ENCODE measurements at regions not wholly inside any gene's neighbourhood (a gene's known extent, or its start where the extent isn't known, plus 50 kb on each side); places are given as distances from the start of the nearest gene placed in this dataset.
"Not testable (repeated sequence)": the region's sequence is repeated elsewhere in the genome, so short reads cannot be mapped to it uniquely, and the experiment has no call there.

GRCh38 chr14:43522191-43522590 is 984.9 kb downstream of the FSCB start:
- no peaks in the 10 kb centered on the region for H3K27me3 Mint-ChIP-seq
- DNase-seq (no peak), ATAC-seq (no peak)
- no peak overlapping the region for H3K27ac Mint-ChIP-seq
- no peaks in the 10 kb centered on the region for H3K4me1 Mint-ChIP-seq
- H3K9me3 Mint-ChIP-seq = peaks cover 15% of the 10 kb centered on the region
- no peak overlapping the region for H3K4me3 Mint-ChIP-seq
- H3K36me3 Mint-ChIP-seq (ENCODE audit: low read depth) = no peaks in the 10 kb centered on the region

- no peaks in the 10 kb centered on the region for H3K36me3 Mint-ChIP-seq (ENCODE audit: low read depth)
- DNase-seq = no peak
- no peaks in the 10 kb centered on the region for H3K27me3 Mint-ChIP-seq
- no peak for ATAC-seq
- peaks cover 6% of the 10 kb centered on the region for H3K9me3 Mint-ChIP-seq
- H3K4me1 Mint-ChIP-seq = no peaks in the 10 kb centered on the region
- no peak overlapping the region for H3K27ac Mint-ChIP-seq
- no peak overlapping the region for H3K4me3 Mint-ChIP-seq
Observed at GRCh38 chr14:43503508-43503907, 1003.6 kb downstream of the FSCB start.

- H3K9me3 Mint-ChIP-seq; ATAC-seq; H3K27ac Mint-ChIP-seq; H3K27me3 Mint-ChIP-seq; H3K36me3 Mint-ChIP-seq (ENCODE audit: low read depth); H3K4me1 Mint-ChIP-seq; H3K4me3 Mint-ChIP-seq; DNase-seq: not testable (repeated sequence)
Observed at GRCh38 chr14:43492359-43492758, 1014.7 kb downstream of the FSCB start.

- no peak overlapping the region for H3K27ac Mint-ChIP-seq
- peaks cover 6% of the 10 kb centered on the region for H3K9me3 Mint-ChIP-seq
- DNase-seq = no peak
- no peaks in the 10 kb centered on the region for H3K4me1 Mint-ChIP-seq
- no peak overlapping the region for H3K4me3 Mint-ChIP-seq
- no peaks in the 10 kb centered on the region for H3K36me3 Mint-ChIP-seq (ENCODE audit: low read depth)
- no peaks in the 10 kb centered on the region for H3K27me3 Mint-ChIP-seq
- no peak for ATAC-seq
Observed at GRCh38 chr14:43483415-43483814, 1023.7 kb downstream of the FSCB start.

- no peaks in the 10 kb centered on the region for H3K36me3 Mint-ChIP-seq (ENCODE audit: low read depth)
- no peak for ATAC-seq
- no peaks in the 10 kb centered on the region for H3K27me3 Mint-ChIP-seq
- no peak overlapping the region for H3K4me3 Mint-ChIP-seq
- no peaks in the 10 kb centered on the region for H3K4me1 Mint-ChIP-seq
- H3K27ac Mint-ChIP-seq = no peak overlapping the region
- DNase-seq = no peak
- H3K9me3 Mint-ChIP-seq = peaks cover 6% of the 10 kb centered on the region
Observed at GRCh38 chr14:43481864-43482263, 1025.2 kb downstream of the FSCB start.

- H3K27me3 Mint-ChIP-seq = no peaks in the 10 kb centered on the region
- peaks cover 6% of the 10 kb centered on the region for H3K9me3 Mint-ChIP-seq
- H3K36me3 Mint-ChIP-seq (ENCODE audit: low read depth) = no peaks in the 10 kb centered on the region
- ATAC-seq (no peak), DNase-seq (no peak)
- H3K27ac Mint-ChIP-seq = no peak overlapping the region
- no peak overlapping the region for H3K4me3 Mint-ChIP-seq
- H3K4me1 Mint-ChIP-seq = no peaks in the 10 kb centered on the region
Observed at GRCh38 chr14:43480976-43481375, 1026.1 kb downstream of the FSCB start.

- H3K27me3 Mint-ChIP-seq = no peaks in the 10 kb centered on the region
- no peak for ATAC-seq
- H3K36me3 Mint-ChIP-seq (ENCODE audit: low read depth) = no peaks in the 10 kb centered on the region
- H3K9me3 Mint-ChIP-seq = peaks cover 6% of the 10 kb centered on the region
- no peak for DNase-seq
- H3K4me1 Mint-ChIP-seq = no peaks in the 10 kb centered on the region
- no peak overlapping the region for H3K4me3 Mint-ChIP-seq
- no peak overlapping the region for H3K27ac Mint-ChIP-seq
Observed at GRCh38 chr14:43479596-43480195, 1027.4 kb downstream of the FSCB start.

- ATAC-seq (no peak), DNase-seq (no peak)
- Mint-ChIP-seq H3K4me3 (no peak overlapping the region), H3K9me3 (peaks cover 6% of the 10 kb centered on the region), H3K27me3 (no peaks in the 10 kb centered on the region), H3K36me3 (ENCODE audit: low read depth) (no peaks in the 10 kb centered on the region), H3K4me1 (no peaks in the 10 kb centered on the region), H3K27ac (no peak overlapping the region)
Observed at GRCh38 chr14:43476822-43477221, 1030.3 kb downstream of the FSCB start.

GRCh38 chr14:43475757-43476156 is 1031.3 kb downstream of the FSCB start:
- H3K4me3 Mint-ChIP-seq = no peak overlapping the region
- H3K27me3 Mint-ChIP-seq = no peaks in the 10 kb centered on the region
- no peaks in the 10 kb centered on the region for H3K36me3 Mint-ChIP-seq (ENCODE audit: low read depth)
- ATAC-seq = no peak
- H3K4me1 Mint-ChIP-seq = no peaks in the 10 kb centered on the region
- no peak overlapping the region for H3K27ac Mint-ChIP-seq
- peaks cover 3% of the 10 kb centered on the region for H3K9me3 Mint-ChIP-seq
- no peak for DNase-seq

GRCh38 chr14:43471595-43471994 is 1035.5 kb downstream of the FSCB start:
- Mint-ChIP-seq H3K4me1 (no peaks in the 10 kb centered on the region), H3K4me3 (no peak overlapping the region), H3K9me3 (no peaks in the 10 kb centered on the region), H3K36me3 (ENCODE audit: low read depth) (no peaks in the 10 kb centered on the region), H3K27ac (no peak overlapping the region), H3K27me3 (no peaks in the 10 kb centered on the region)
- no peak for ATAC-seq
- no peak for DNase-seq

- Mint-ChIP-seq H3K4me3 (no peak overlapping the region), H3K27ac (no peak overlapping the region), H3K9me3 (peaks cover 9% of the 10 kb centered on the region), H3K36me3 (ENCODE audit: low read depth) (no peaks in the 10 kb centered on the region), H3K27me3 (no peaks in the 10 kb centered on the region), H3K4me1 (no peaks in the 10 kb centered on the region)
- DNase-seq = no peak
- no peak for ATAC-seq
Observed at GRCh38 chr14:43464968-43465367, 1042.1 kb downstream of the FSCB start.

GRCh38 chr14:43449291-43449690 is 1057.8 kb downstream of the FSCB start:
- H3K9me3 Mint-ChIP-seq = peaks cover 21% of the 10 kb centered on the region

GRCh38 chr14:43438056-43438455 is 1069.0 kb downstream of the FSCB start:
- H3K4me3 Mint-ChIP-seq = no peak overlapping the region

More at GRCh38 chr14:43449291-43449690, 1057.8 kb downstream of the FSCB start:
- no peak overlapping the region for H3K27ac Mint-ChIP-seq
- DNase-seq (no peak), ATAC-seq (no peak)
- H3K4me1 Mint-ChIP-seq = no peaks in the 10 kb centered on the region
- H3K27me3 Mint-ChIP-seq = no peaks in the 10 kb centered on the region
- H3K4me3 Mint-ChIP-seq = no peak overlapping the region
- H3K36me3 Mint-ChIP-seq (ENCODE audit: low read depth) = no peaks in the 10 kb centered on the region

GRCh38 chr14:43418324-43418723 is 1088.8 kb downstream of the FSCB start:
- Mint-ChIP-seq H3K9me3 (peaks cover 27% of the 10 kb centered on the region), H3K36me3 (ENCODE audit: low read depth) (no peaks in the 10 kb centered on the region), H3K4me1 (no peaks in the 10 kb centered on the region), H3K4me3 (no peak overlapping the region), H3K27me3 (no peaks in the 10 kb centered on the region), H3K27ac (no peak overlapping the region)
- DNase-seq (no peak), ATAC-seq (no peak)

More at GRCh38 chr14:43438056-43438455, 1069.0 kb downstream of the FSCB start:
- H3K4me1 Mint-ChIP-seq = no peaks in the 10 kb centered on the region
- ATAC-seq (no peak), DNase-seq (no peak)
- H3K27ac Mint-ChIP-seq = no peak overlapping the region
- no peaks in the 10 kb centered on the region for H3K36me3 Mint-ChIP-seq (ENCODE audit: low read depth)
- peaks cover 21% of the 10 kb centered on the region for H3K9me3 Mint-ChIP-seq
- H3K27me3 Mint-ChIP-seq = no peaks in the 10 kb centered on the region

- Mint-ChIP-seq H3K27me3 (no peaks in the 10 kb centered on the region), H3K4me1 (no peaks in the 10 kb centered on the region), H3K4me3 (no peak overlapping the region), H3K27ac (no peak overlapping the region), H3K36me3 (ENCODE audit: low read depth) (no peaks in the 10 kb centered on the region), H3K9me3 (peaks cover 4% of the 10 kb centered on the region)
- DNase-seq (no peak), ATAC-seq (no peak)
Observed at GRCh38 chr14:43413084-43413483, 1094.0 kb downstream of the FSCB start.

GRCh38 chr14:43411841-43412240 is 1095.2 kb downstream of the FSCB start:
- Mint-ChIP-seq H3K4me1 (no peaks in the 10 kb centered on the region), H3K36me3 (ENCODE audit: low read depth) (no peaks in the 10 kb centered on the region), H3K4me3 (no peak overlapping the region), H3K27ac (no peak overlapping the region), H3K9me3 (no peaks in the 10 kb centered on the region), H3K27me3 (no peaks in the 10 kb centered on the region)
- DNase-seq (no peak), ATAC-seq (no peak)
